ENCODE measurements at regions not wholly inside any gene's neighbourhood (a gene's known extent, or its start where the extent isn't known, plus 50 kb on each side); places are given as distances from the start of the nearest gene placed in this dataset.

- no peaks in the 10 kb centered on the region for H3K36me3 ChIP-seq (ENCODE audit: low read depth)
- intact Hi-C loops (cut with DNase I, micrococcal nuclease): no loop called here
- H3K4me1 ChIP-seq (ENCODE audit: low read depth): no peaks in the 10 kb centered on the region
- no peak for TF ChIP-seq CTCF (IDR thresholded peaks at IDR 0.05)
- no peak for ATAC-seq
- DNase-seq: no peak
- H3K4me3 ChIP-seq: no peak overlapping the region
- H3K9me3 ChIP-seq: no peaks in the 10 kb centered on the region
Observed at GRCh38 chr3:23062982-23063381, 140.1 kb upstream of the UBE2E2 start.

- DNase-seq (no peak), ATAC-seq (no peak)
- intact Hi-C loops (cut with DNase I, micrococcal nuclease): no loop called here
- Histone ChIP-seq H3K4me3 (no peak overlapping the region), H3K4me1 (ENCODE audit: low read depth) (no peaks in the 10 kb centered on the region), H3K9me3 (no peaks in the 10 kb centered on the region), H3K36me3 (ENCODE audit: low read depth) (no peaks in the 10 kb centered on the region)
- TF ChIP-seq CTCF (IDR thresholded peaks at IDR 0.05): no peak
Observed at GRCh38 chr3:23067116-23067515, 136.0 kb upstream of the UBE2E2 start.

- intact Hi-C loops (cut with DNase I, micrococcal nuclease): no loop called here
Observed at GRCh38 chr3:23068016-23068728, 135.0 kb upstream of the UBE2E2 start.

GRCh38 chr3:23071296-23071695 lies 131.8 kb upstream of the UBE2E2 start:
- ATAC-seq (peak; percentile 39), DNase-seq (no peak)
- H3K4me1 ChIP-seq (ENCODE audit: low read depth): no peaks in the 10 kb centered on the region
- no peak overlapping the region for H3K4me3 ChIP-seq
- H3K9me3 ChIP-seq: no peaks in the 10 kb centered on the region
- H3K36me3 ChIP-seq (ENCODE audit: low read depth): no peaks in the 10 kb centered on the region
- intact Hi-C loops (cut with DNase I, micrococcal nuclease): no loop called here
- TF ChIP-seq CTCF (IDR thresholded peaks at IDR 0.05): no peak

More at GRCh38 chr3:23068016-23068728, 135.0 kb upstream of the UBE2E2 start:
- no peak overlapping the region for H3K4me3 ChIP-seq
- no peaks in the 10 kb centered on the region for H3K4me1 ChIP-seq (ENCODE audit: low read depth)
- ATAC-seq (no peak), DNase-seq (no peak)
- H3K36me3 ChIP-seq (ENCODE audit: low read depth): no peaks in the 10 kb centered on the region
- H3K9me3 ChIP-seq: no peaks in the 10 kb centered on the region
- TF ChIP-seq CTCF (IDR thresholded peaks at IDR 0.05): no peak

GRCh38 chr3:23071758-23072157 lies 131.4 kb upstream of the UBE2E2 start:
- DNase-seq (peak in 1 of 3 donors; percentile 28), ATAC-seq (peak; percentile 51)
- intact Hi-C loops (cut with DNase I, micrococcal nuclease): no loop called here

More at GRCh38 chr3:23071758-23072157, 131.4 kb upstream of the UBE2E2 start:
- Histone ChIP-seq H3K4me1 (ENCODE audit: low read depth) (no peaks in the 10 kb centered on the region), H3K36me3 (ENCODE audit: low read depth) (no peaks in the 10 kb centered on the region), H3K4me3 (no peak overlapping the region), H3K9me3 (no peaks in the 10 kb centered on the region)
- no peak for TF ChIP-seq CTCF (IDR thresholded peaks at IDR 0.05)

Measured in mucosa of descending colon (tissue), 3 donors.